Forelimb muscle (tissue), 1 donor: ENCODE measurements at regions not wholly inside any gene's neighbourhood (a gene's known extent, or its start where the extent isn't known, plus 50 kb on each side); places are given as distances from the start of the nearest gene placed in this dataset.
"Not testable (repeated sequence)": the region's sequence is repeated elsewhere in the genome, so short reads cannot be mapped to it uniquely, and the experiment has no call there.

Experiments used
- DNase-seq: peaks from one replicate; pipeline ENCODE4 v3.0.0-alpha.2; 2013; ENCODE audit warnings: low read depth

- DNase-seq: no peak
Measured at GRCh38 chr4:107562316-107562715, 157.7 kb downstream of the PAPSS1 start.

GRCh38 chr4:107561481-107561880 lies 158.6 kb downstream of the PAPSS1 start:
- no peak for DNase-seq

- DNase-seq: no peak
Measured at GRCh38 chr4:107559653-107560052, 160.4 kb downstream of the PAPSS1 start.

- DNase-seq: no peak
Measured at GRCh38 chr4:107552306-107552705, 167.7 kb downstream of the PAPSS1 start.

GRCh38 chr4:107548211-107548905 lies 171.7 kb downstream of the PAPSS1 start:
- no peak for DNase-seq

GRCh38 chr4:107546638-107547037 lies 173.4 kb downstream of the PAPSS1 start:
- DNase-seq: no peak

GRCh38 chr4:107541511-107541910 lies 178.5 kb downstream of the PAPSS1 start:
- DNase-seq: no peak

GRCh38 chr4:107531927-107532326 lies 188.1 kb downstream of the PAPSS1 start:
- no peak for DNase-seq

GRCh38 chr4:107520368-107520767 lies 199.7 kb downstream of the PAPSS1 start:
- DNase-seq: no peak

- DNase-seq: peak; percentile 24
Measured at GRCh38 chr4:107519053-107519452, 201.0 kb downstream of the PAPSS1 start.

GRCh38 chr4:107518076-107518475 lies 202.0 kb downstream of the PAPSS1 start:
- DNase-seq: no peak

- DNase-seq: no peak
Measured at GRCh38 chr4:107512549-107512948, 207.5 kb downstream of the PAPSS1 start.

- no peak for DNase-seq
Measured at GRCh38 chr4:107509615-107510014, 210.4 kb downstream of the PAPSS1 start.

GRCh38 chr4:107500551-107500950 lies 219.5 kb downstream of the PAPSS1 start:
- no peak for DNase-seq

GRCh38 chr4:107497054-107497453 lies 223.0 kb downstream of the PAPSS1 start:
- no peak for DNase-seq

- DNase-seq: no peak
Measured at GRCh38 chr4:107492566-107492965, 227.5 kb downstream of the PAPSS1 start.

- DNase-seq: no peak
Measured at GRCh38 chr4:107490116-107490515, 229.9 kb downstream of the PAPSS1 start.

- DNase-seq: not testable (repeated sequence)
Measured at GRCh38 chr4:107483621-107484020, 236.4 kb downstream of the PAPSS1 start.

- no peak for DNase-seq
Measured at GRCh38 chr4:107482546-107482945, 237.5 kb downstream of the PAPSS1 start.

GRCh38 chr4:107478327-107478980 lies 241.6 kb downstream of the PAPSS1 start:
- no peak for DNase-seq

GRCh38 chr4:107473126-107473525 lies 246.9 kb downstream of the PAPSS1 start:
- DNase-seq: no peak

- DNase-seq: no peak
Measured at GRCh38 chr4:107472265-107472948, 247.6 kb downstream of the PAPSS1 start.

- DNase-seq: no peak
Measured at GRCh38 chr4:107470173-107470572, 249.9 kb downstream of the PAPSS1 start.
